Fibroblast of lung (primary cell): ENCODE measurements at regions not wholly inside any gene's neighbourhood (a gene's known extent, or its start where the extent isn't known, plus 50 kb on each side); places are given as distances from the start of the nearest gene placed in this dataset.

Source experiments
- EZH2 ChIP-seq: IDR thresholded peaks from 2 replicates; pipeline ENCODE4 v1.5.1; 2012; ENCODE audit warnings: low read length, control low read depth, mild to moderate bottlenecking; ENCODE audit errors: missing control alignments
- TF ChIP-seq, protein P1 (sequence below), 2 donors: IDR thresholded peaks in 1 of 2; conservative IDR thresholded peaks in 1 of 2; 1 replicate in 1 of 2; 2 replicates in 1 of 2; pipeline ENCODE4 v1.5.1; 2011 to 2012; ENCODE audit warnings: low read length in 2 of 2, control low read depth in 1 of 2, inconsistent platforms in 1 of 2, low read depth in 1 of 2, mild to moderate bottlenecking in 1 of 2

DNA sequence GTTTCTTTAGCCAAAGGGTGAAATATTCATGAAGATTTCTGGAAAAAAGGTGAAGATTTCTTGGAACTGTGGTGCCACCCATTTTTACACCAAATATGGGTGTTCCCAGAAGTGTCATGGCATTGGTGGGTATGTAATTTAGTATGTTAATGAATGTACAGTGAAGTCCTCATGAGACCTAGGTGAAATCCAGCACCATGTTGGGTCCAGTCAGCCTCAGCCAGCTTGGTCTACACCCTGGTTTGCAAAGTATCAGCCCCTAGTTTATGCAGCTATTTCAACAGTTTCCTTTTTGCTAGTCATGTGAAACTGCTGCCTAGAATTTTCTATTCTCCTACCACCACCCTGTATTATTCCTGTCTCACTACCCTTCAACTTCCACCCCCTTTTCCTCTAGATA, 63.1 kb upstream of the CXADR start:
- TF ChIP-seq, protein P1, sequence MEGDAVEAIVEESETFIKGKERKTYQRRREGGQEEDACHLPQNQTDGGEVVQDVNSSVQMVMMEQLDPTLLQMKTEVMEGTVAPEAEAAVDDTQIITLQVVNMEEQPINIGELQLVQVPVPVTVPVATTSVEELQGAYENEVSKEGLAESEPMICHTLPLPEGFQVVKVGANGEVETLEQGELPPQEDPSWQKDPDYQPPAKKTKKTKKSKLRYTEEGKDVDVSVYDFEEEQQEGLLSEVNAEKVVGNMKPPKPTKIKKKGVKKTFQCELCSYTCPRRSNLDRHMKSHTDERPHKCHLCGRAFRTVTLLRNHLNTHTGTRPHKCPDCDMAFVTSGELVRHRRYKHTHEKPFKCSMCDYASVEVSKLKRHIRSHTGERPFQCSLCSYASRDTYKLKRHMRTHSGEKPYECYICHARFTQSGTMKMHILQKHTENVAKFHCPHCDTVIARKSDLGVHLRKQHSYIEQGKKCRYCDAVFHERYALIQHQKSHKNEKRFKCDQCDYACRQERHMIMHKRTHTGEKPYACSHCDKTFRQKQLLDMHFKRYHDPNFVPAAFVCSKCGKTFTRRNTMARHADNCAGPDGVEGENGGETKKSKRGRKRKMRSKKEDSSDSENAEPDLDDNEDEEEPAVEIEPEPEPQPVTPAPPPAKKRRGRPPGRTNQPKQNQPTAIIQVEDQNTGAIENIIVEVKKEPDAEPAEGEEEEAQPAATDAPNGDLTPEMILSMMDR (conservative IDR thresholded peaks at IDR 0.05 in 1 of 2, IDR thresholded peaks at IDR 0.05 in 1 of 2; ENCODE audit: low read depth in 1 of 2, low read length in 2 of 2) = no peak
- no peak for TF ChIP-seq EZH2
